Erythroblast (primary cell): ENCODE measurements at regions not wholly inside any gene's neighbourhood (a gene's known extent, or its start where the extent isn't known, plus 50 kb on each side); places are given as distances from the start of the nearest gene placed in this dataset.
"Not testable (repeated sequence)": the region's sequence is repeated elsewhere in the genome, so short reads cannot be mapped to it uniquely, and the experiment has no call there.

Source experiments
- DNase-seq, 2 experiments: peaks; one replicate each; lab custom pipeline; 2025; lab: John Stamatoyannopoulos, UW
- GATA1 ChIP-seq: IDR thresholded peaks from 2 replicates; pipeline ENCODE4 v1.6.1; 2011; ENCODE audit warnings: low read depth, mild to moderate bottlenecking, control low read depth, low read length, moderate library complexity
- POLR2A ChIP-seq: IDR thresholded peaks from 2 replicates; pipeline ENCODE4 v1.6.1; 2011; ENCODE audit warnings: mild to moderate bottlenecking, low read length

- no peak for TF ChIP-seq GATA1
- TF ChIP-seq POLR2A: no peak
- no peak for DNase-seq
Measured at GRCh38 chr17:70268383-70268782, 99.1 kb downstream of the KCNJ2 start.

DNA sequence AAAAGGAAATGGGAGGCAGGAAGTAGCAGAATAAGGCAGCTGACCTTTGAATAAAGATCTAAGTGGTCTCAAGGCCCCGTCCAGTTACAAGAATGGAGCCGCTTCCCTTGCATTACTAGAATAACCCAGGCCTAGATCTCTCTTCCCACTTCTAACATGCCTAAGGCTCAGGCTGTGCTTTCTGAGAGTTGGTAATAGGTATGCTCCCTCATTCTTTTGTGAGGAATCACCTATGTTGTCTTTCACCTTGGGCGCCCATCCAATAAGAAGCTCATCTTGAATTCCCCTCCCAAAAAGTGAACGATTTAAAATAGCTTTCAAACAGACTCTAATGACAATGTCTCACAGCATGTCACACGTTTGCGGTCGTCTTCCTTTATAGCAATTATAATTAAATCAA lies 101.2 kb downstream of the KCNJ2 start:
- DNase-seq: no peak
- TF ChIP-seq GATA1 (no peak), POLR2A (no peak)

DNA sequence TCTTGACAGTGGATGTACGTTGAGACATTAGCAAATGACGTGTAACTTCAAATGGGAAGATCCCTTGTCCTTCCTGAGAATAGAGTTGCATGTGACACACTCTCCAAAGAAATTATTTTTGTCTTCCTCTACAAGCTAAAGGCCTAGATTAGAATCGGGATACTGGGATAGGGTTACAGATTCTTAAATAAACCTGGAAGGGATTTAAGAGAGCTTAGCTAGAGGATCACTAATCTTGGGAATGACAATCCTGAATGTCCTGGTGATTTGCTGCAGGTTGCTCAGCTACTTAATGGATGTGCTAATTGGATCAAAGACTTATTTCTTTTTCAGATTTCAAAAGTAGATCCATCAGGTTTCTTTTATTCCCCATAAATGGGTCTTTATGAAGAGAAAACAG lies 101.9 kb downstream of the KCNJ2 start:
- no peak for DNase-seq
- TF ChIP-seq GATA1 (no peak), POLR2A (no peak)

GRCh38 chr17:70271672-70272071 lies 102.3 kb downstream of the KCNJ2 start:
- no peak for TF ChIP-seq POLR2A
- TF ChIP-seq GATA1: no peak
- no peak for DNase-seq

- TF ChIP-seq GATA1 (no peak), POLR2A (no peak)
- no peak for DNase-seq
Measured at GRCh38 chr17:70274255-70274654, 104.9 kb downstream of the KCNJ2 start.

GRCh38 chr17:70276906-70277305 lies 107.6 kb downstream of the KCNJ2 start:
- no peak for DNase-seq
- no peak for TF ChIP-seq GATA1
- no peak for TF ChIP-seq POLR2A

DNA sequence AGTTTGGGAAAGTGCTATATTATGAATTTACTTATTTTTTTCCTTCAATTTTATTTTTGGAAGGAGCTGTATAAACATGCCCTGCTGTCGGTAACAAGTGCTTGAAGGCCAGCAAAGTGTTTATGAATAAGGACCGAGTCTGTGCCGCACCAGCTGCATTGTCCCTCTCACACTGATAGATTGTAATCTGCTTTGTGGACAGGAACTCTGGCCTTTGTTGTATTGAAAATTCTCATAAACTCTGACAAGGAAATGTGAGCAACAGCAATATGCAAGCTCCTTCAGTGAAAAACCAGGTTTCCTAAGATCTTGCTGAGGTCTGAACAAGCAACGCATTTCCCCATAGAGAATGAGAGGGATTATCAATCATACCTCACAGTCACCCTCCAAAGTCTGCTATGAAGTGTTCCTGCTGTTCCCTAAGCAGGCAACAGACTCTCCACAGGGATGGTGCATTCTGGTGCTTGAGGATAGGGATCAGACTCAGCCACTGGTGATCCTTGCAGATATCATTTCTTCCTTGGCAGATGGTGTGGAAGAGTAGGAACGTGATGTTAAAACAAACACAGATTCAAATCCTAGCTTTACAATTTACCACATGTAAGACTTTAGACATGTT lies 109.6 kb downstream of the KCNJ2 start:
- DNase-seq: no peak

GRCh38 chr17:70286391-70286790 lies 117.1 kb downstream of the KCNJ2 start:
- DNase-seq: no peak
- no peak for TF ChIP-seq GATA1
- TF ChIP-seq POLR2A: no peak

More for the DNA sequence above, 109.6 kb downstream of the KCNJ2 start:
- TF ChIP-seq POLR2A (no peak), GATA1 (no peak)

DNA sequence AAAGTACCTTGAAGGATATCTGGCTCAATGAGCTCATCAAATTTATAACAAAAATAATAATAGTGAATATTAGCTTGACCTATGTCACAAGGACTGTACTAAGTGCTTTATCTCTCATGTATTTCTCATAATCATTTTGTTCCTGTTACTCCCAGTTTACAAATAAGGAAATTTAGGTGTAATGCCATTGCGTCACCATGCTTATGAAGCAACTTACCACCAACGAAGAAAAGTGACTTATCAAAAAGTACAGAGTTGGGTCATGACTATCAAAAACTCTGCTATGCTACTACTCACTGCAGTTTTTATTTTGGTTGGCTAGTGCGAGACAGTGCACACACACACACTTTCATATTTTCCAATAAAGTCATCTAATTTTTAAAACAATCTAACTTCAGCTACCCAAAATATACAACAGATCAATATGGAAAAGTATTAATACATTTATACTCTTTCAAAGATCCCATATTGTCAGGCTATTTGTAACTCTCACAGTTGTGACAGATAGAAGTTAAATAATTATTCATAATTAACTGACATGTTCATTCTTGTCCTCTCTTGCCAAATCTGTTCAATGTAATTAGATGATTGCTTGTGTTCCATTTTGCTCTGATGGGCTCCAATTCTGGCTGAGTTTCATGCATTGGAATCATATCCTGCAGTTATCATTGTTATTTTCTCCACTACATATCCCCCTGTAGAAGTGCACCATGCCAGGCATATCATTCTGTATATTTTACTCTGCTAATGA lies 119.4 kb downstream of the KCNJ2 start:
- DNase-seq: no peak
- no peak for TF ChIP-seq POLR2A
- no peak for TF ChIP-seq GATA1

DNA sequence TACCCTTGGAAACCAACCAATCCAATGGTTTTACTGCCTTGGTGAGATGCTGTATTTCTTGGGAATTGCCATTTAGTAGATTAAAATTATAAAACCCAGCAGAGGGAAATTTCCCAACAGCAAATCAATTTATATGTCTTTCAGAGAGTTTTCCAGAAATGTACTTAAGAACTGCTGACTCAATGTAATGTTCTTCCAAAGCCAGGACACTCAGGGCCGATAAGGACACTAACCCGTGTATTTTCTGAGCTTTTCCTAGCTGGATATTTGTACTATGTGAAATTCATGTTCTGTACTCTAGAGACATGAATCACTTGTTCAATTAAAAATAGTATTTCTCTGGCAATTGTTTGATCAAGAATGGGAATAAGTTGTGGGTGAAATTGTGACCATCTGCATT lies 121.4 kb downstream of the KCNJ2 start:
- DNase-seq: no peak

GRCh38 chr17:70292366-70292765 lies 123.0 kb downstream of the KCNJ2 start:
- DNase-seq: no peak
- no peak for TF ChIP-seq GATA1
- no peak for TF ChIP-seq POLR2A

More for the DNA sequence above, 121.4 kb downstream of the KCNJ2 start:
- TF ChIP-seq POLR2A (no peak), GATA1 (no peak)

DNA sequence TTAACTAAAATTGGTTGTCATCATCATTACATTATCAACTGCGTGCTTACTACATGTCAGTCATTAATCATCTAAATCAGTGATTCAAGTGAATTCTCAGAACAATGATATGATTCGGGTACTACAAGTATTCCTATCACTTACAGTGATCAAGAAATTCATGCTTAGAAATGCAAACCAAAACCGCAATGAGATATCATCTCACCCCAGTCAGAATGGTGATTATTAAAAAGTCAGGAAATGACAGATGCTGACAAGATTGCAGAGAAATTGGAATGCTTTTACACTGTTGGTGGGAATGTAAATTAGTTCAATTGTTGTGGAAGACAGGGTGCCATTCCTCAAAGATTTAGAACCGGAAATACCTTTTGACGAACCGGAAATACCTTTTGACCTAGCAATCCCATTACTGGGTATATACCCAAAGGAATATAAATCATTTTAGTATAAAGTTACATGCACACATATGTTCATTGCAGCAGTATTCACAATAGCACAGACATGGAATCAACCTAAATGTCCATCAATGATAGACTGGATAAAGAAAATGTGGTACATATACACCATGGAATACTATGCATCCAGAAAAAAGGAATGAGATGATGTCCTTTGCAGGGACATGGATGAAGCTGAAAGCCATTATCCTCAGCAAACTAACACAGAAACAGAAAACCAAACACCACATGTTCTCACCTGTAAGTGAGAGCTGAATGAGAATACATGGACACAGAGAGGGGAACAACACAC lies 124.4 kb downstream of the KCNJ2 start:
- DNase-seq: not testable (repeated sequence)

GRCh38 chr17:70295329-70295728 lies 126.0 kb downstream of the KCNJ2 start:
- no peak for TF ChIP-seq GATA1
- TF ChIP-seq POLR2A: no peak
- DNase-seq: no peak

DNA sequence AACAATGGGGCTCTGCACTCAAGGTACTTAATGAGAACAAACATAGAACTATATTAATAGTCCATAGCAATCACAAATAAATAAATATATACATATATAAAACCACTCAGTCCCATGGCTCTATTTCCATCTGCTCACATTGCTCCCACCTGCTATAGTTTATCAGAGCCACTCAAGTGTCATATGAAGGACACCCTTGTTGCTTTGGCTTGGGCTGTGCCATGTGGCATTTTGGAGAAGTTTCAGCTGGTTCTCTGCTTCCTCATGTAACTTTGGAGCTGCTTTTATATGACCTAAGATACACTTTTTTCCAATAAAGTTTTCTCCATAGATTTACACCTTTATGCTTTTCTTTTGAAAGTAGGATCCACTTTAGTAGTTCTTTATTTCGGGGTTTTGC lies 126.4 kb downstream of the KCNJ2 start:
- DNase-seq: no peak
- no peak for TF ChIP-seq POLR2A
- no peak for TF ChIP-seq GATA1

DNA sequence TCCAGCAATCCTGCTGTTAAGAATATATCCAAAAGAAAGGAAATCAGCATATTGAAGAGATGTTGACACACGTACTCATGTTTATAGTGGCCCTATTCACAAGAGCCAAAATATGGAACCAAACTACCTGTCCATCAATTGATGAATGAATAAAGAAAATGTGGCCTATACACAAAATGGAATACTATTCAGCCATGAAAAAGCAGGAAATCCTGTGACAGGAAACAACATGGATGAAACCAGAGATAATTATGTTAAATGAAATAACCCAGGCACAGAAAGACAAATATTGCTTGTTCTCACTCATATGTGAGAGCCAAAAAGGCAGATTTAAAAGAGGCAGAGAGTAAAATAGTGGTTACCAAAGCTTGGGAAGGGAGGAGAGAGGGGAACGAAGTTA lies 127.1 kb downstream of the KCNJ2 start:
- no peak for TF ChIP-seq POLR2A
- no peak for TF ChIP-seq GATA1
- DNase-seq: no peak
